K562 (cell line): ENCODE measurements at regions not wholly inside any gene's neighbourhood (a gene's known extent, or its start where the extent isn't known, plus 50 kb on each side); places are given as distances from the start of the nearest gene placed in this dataset.

Experiments used
- CTCF ChIP-seq, 3 experiments: IDR thresholded peaks in 2 of 3; conservative IDR thresholded peaks in 1 of 3; 2 replicates each; pipeline ENCODE4 v1.5.1; 2011 to 2012; ENCODE audit warnings: low read length in 3 of 3, mild to moderate bottlenecking in 3 of 3, control low read depth in 2 of 3, improper control_type of control experiment in 1 of 3, inconsistent platforms in 1 of 3, low read depth in 1 of 3, mixed read lengths in 1 of 3, moderate library complexity in 1 of 3; ENCODE audit not compliant: insufficient read depth in 2 of 3
- ESRRB ChIP-seq: fragments of 250-450 bp; sonication (Bioruptor Pico); IDR thresholded peaks from 2 replicates; pipeline ENCODE4 v1.5.0; 2020; ENCODE audit warnings: mild to moderate bottlenecking, moderate library complexity, borderline replicate concordance
- FOXJ2 ChIP-seq: fragments of 200-800 bp; sonication (Bioruptor generic); IDR thresholded peaks from 2 replicates; pipeline ENCODE4 v1.6.1; 2016; ENCODE audit warnings: missing genetic modification characterization, missing compliant biosample characterization
- GABPA ChIP-seq: fragments of 200-800 bp; sonication (Bioruptor generic); conservative IDR thresholded peaks from 2 replicates; pipeline ENCODE4 v1.6.1; 2016; ENCODE audit warnings: low read depth, missing genetic modification characterization, missing compliant biosample characterization
- GTF2E2 ChIP-seq: fragments of 200-800 bp; sonication (Bioruptor generic); IDR thresholded peaks from 2 replicates; pipeline ENCODE4 v1.6.1; 2016; ENCODE audit warnings: missing genetic modification characterization, missing compliant biosample characterization
- RBM22 ChIP-seq: fragments of 200-400 bp; formaldehyde crosslinking; IDR thresholded peaks from 2 replicates; pipeline ENCODE4 v1.6.1; 2018; ENCODE audit warnings: low read length, low read depth; ENCODE audit not compliant: poor library complexity, severe bottlenecking
- RCOR1 ChIP-seq, 2 experiments: IDR thresholded peaks; 2 replicates each; pipeline ENCODE4 v1.6.1; 2012; ENCODE audit warnings: low read depth in 2 of 2, low read length in 2 of 2, borderline replicate concordance in 1 of 2, improper control_type of control experiment in 1 of 2
- REST ChIP-seq, 2 experiments: fragments of 450-650 bp; formaldehyde crosslinking in 1 of 2; IDR thresholded peaks; 2 replicates each; pipeline versions ENCODE4 v1.4.0 to v1.6.1; 2014 to 2020; ENCODE audit warnings: mild to moderate bottlenecking in 2 of 2, borderline replicate concordance in 1 of 2, low read depth in 1 of 2
- SMARCE1 ChIP-seq: fragments of 450-650 bp; IDR thresholded peaks from 2 replicates; pipeline ENCODE4 v1.7.1; 2016; ENCODE audit warnings: mild to moderate bottlenecking
- TF ChIP-seq, protein P1 (sequence below): fragments of 450-650 bp; formaldehyde crosslinking; IDR thresholded peaks from 2 replicates; pipeline ENCODE4 v1.4.0; 2020; ENCODE audit warnings: mild to moderate bottlenecking, moderate library complexity

GRCh38 chr4:153083447-153083947 lies 120.7 kb upstream of the TRIM2 start (continued):
- peak; percentile 64; the same call in 1 of the 2 replicates for TF ChIP-seq REST (IDR thresholded peaks at IDR 0.05; ENCODE audit: borderline replicate concordance)
- no peak for TF ChIP-seq REST (CRISPR knock-in tag; IDR thresholded peaks at IDR 0.05; ENCODE audit: low read depth)
- TF ChIP-seq GTF2E2 (tag): no peak
- no peak for TF ChIP-seq FOXJ2
- no peak for TF ChIP-seq RBM22
- peak; percentile 48; the same call in 1 of the 2 replicates for TF ChIP-seq GABPA (tag)
- TF ChIP-seq CTCF (IDR thresholded peaks at IDR 0.05 in 2 of 3, conservative IDR thresholded peaks at IDR 0.05 in 1 of 3; ENCODE audit: insufficient read depth in 2 of 3, low read depth in 1 of 3, low read length in 3 of 3): peak; percentile 60 to 69 (median 65)
- TF ChIP-seq ESRRB (CRISPR knock-in tag): no peak
- TF ChIP-seq SMARCE1: no peak
- TF ChIP-seq, protein P1, sequence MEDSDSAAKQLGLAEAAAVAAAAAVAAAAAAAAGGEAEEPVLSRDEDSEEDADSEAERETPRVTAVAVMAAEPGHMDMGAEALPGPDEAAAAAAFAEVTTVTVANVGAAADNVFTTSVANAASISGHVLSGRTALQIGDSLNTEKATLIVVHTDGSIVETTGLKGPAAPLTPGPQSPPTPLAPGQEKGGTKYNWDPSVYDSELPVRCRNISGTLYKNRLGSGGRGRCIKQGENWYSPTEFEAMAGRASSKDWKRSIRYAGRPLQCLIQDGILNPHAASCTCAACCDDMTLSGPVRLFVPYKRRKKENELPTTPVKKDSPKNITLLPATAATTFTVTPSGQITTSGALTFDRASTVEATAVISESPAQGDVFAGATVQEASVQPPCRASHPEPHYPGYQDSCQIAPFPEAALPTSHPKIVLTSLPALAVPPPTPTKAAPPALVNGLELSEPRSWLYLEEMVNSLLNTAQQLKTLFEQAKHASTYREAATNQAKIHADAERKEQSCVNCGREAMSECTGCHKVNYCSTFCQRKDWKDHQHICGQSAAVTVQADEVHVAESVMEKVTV (CRISPR knock-in tag): peak; percentile 45; the same call in 1 of the 2 replicates
- 0 out of 4 replicates have a peak, but pooled peaks of 1 of the 2 experiments have one; percentile 8 for TF ChIP-seq RCOR1 (IDR thresholded peaks at IDR 0.05; ENCODE audit: borderline replicate concordance in 1 of 2, low read depth in 2 of 2, low read length in 2 of 2)
